ENCODE measurements at regions not wholly inside any gene's neighbourhood (a gene's known extent, or its start where the extent isn't known, plus 50 kb on each side); places are given as distances from the start of the nearest gene placed in this dataset.
A peak's percentile ranks its signal among the peaks of the same experiment; 100 is the strongest.
"Not testable (repeated sequence)": the region's sequence is repeated elsewhere in the genome, so short reads cannot be mapped to it uniquely, and the experiment has no call there.

DNA sequence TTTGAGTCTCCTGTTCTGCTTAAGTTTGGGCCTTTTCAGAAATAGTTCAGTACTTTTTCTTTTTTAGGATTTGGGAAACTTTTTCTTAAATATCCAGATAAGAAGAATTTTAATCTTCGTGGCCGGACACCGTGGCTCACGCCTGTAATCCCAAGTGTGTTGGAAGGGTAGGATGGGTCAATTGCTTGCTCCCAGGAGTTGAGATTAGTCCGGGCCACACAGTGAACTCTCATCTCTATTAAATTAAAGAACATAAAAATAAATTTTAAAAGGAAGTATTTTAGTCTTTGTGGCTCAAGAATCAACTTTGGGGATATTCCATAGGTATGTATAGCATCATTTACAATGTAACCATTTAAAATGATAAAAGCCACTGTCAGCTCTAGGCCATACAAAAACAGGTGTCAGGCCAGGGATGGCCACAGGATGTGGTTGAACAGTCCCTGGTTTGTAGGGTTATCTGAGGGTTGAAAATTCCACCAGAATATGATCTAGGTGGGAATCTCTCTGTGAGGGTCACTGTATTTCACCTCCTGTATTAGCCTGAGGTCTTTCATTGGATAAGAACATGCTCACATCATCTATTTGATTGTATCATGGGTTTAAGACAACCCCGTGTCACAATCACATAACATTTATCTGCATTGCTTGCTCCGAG, 115.6 kb downstream of the GGTLC2 start:
- no peak for DNase-seq

DNA sequence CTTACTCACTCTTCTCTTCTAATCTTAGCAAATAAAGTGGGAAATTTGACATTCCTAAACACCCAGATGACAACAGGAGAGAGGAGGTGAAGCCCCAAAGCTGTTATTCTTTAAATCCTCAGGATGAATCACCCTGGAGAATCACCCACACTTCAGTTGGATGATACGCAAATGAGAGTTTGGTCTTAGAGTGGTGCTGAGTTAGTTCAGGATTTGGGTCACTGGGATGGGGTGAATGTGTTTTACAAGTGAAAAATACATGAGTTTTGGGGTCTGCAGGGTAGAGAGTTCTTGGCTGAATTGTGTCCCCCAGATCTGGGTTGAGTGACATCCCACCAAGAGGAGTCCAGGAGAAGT, 117.2 kb downstream of the GGTLC2 start:
- DNase-seq = no peak

DNA sequence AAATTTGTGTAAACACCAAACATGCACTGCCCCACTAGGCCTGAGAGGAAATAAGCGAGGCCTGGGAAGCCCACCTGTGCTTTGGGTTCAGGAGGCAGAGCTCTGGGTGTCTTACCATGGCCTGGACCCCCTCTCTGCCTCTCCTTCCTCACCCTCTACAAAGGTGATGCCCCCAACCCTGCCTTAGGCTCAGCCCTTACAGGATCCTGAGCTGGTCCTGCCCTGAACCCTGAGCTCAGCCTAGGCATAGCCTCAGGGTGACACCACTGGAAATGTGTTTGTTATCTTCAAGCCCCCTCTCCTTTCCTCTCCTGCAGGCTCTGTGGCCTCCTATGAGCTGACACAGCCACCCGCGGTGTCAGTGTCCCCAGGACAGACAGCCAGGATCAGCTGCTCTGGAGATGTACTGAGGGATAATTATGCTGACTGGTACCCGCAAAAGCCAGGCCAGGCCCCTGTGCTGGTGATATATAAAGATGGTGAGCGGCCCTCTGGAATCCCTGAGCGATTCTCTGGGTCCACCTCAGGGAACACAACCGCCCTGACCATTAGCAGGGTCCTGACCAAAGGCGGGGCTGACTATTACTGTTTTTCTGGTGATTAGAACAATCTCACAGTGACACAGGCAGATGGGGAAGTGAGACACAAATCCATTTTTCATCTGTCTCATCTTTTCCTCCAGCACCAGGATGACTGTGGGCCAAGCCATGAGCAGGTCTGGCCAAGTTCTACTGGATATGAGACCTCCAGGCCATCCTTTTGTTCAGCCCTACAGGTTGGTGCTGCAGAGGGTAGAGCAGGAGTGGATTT, 117.8 kb downstream of the GGTLC2 start:
- no peak for DNase-seq

DNA sequence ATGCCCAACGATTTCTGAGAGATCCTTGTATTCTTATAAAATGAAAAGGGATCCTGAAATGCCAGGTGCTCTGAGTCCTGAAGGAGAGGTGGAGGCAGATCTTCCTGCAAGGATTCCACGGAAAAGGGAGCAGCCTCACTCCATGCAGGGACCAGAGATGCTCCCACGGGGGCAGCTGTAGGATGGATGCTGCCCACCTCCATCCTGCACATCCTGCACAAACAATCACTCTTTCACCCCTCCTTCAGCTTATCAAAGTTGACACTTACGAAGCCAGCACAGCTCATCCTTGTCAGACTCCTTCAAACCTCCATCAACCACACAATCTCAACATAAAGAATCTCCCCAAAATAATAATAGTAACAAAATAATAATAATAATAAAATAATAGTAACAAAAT, 119.1 kb downstream of the GGTLC2 start:
- DNase-seq = no peak

DNA sequence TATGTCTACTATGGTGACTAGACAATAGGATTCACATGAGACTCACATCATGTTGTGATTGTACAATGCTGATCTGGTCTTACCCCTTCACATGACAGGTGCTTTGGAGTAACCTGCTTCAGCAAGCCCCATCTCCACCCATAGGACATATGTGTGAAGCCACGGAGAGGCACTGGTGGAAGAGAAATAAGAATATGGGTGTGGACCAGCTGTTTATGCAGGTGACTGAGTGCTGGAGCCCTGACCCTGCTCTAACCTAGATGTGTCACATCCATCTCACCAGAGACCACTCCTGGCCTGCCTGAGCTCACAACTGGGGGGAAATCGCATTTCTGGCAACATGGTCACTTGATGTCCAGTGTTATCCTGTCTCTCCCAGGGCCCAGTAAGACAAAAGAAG, 119.7 kb downstream of the GGTLC2 start:
- no peak for DNase-seq

- no peak for DNase-seq
These were observed 119.6 kb upstream of the IGLL5 start for GRCh38 chr22:22767876-22768602.

- DNase-seq = no peak
These were observed 118.7 kb upstream of the IGLL5 start for GRCh38 chr22:22768885-22769284.

DNA sequence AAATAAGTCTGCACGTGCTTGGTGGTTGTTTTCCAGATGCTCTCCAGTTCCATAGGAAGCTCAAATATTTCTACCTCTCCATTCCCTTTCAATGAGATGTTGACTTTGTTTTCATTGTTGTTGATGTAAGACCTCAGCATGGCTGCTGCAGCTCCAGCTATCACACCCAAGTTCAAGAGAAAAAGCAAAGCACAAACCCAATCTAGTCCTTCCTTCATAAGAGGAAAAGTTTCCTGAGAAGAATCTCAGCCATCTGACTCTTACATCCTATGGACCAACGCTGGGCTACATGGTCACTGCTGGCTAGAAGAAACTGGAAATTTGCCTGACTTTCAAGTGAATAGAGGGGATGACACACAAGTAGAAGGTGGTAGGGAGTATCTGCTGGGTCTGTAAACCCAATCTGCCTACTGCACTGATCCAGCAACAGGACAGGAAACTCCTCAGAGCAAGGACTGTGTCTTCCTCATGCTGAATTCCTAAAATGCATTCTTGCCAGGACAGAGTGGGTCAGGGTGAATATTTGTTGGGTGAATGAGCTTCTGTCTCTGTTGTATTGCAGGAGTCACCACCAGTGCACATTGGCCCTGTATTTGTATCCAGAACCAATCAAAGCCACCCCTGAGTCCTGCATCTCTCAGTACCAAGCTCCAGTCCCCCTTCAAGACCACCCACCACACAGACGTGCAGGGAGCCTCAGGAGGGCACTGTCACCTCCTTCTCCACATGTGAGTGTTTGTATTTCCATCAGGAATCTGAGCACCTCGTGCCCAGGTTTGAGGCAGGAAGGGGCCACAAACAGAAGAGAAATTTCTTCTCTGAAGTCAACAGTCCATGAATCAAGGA, 118.0 kb upstream of the IGLL5 start:
- DNase-seq = no peak

GRCh38 chr22:22770280-22770871, 117.2 kb upstream of the IGLL5 start:
- peak; percentile 43 for DNase-seq

- DNase-seq = no peak
These were observed 116.7 kb upstream of the IGLL5 start for GRCh38 chr22:22770881-22771280.

GRCh38 chr22:22771696-22772377, 115.8 kb upstream of the IGLL5 start:
- no peak for DNase-seq

- no peak for DNase-seq
These were observed 115.2 kb upstream of the IGLL5 start for GRCh38 chr22:22772396-22772795.

DNA sequence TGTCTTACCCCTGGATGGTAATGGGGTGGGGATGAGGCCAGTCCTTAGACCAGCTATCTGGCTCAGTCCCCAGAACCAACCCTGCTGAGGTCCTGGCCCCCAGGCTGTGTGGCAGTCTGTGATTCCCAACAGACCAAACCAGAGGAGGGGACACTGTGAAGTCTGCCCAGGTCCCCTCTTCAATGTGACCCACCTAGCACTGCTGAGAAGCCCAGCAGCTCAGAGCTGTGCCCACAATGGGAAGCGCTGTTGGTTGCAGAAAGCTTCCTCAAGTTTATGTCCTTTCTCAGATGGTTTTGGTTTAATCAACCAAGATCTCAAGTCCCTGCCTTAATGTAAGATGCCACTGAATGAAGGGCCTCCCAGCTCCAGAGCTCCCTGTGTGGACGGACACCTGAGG, 114.7 kb upstream of the IGLL5 start:
- no peak for DNase-seq

DNA sequence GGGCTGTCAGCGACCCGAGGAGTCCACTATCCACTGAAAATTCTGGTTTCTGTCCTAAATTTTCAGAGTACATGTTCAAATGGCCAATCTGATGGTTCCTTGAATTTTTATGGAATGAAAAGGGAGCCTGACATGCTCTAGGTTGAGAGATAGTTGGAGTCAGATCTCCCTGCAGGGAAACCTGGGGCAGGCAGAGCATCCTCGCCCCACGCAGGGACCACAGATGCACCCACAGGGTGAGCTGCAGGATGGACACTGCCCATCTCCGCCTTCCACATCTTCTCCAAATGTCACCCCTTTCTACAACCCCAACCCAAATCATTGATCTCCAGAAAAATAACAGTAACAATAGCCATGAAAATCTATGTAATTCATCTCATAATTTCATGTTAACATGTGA, 114.2 kb upstream of the IGLL5 start:
- no peak for DNase-seq

DNA sequence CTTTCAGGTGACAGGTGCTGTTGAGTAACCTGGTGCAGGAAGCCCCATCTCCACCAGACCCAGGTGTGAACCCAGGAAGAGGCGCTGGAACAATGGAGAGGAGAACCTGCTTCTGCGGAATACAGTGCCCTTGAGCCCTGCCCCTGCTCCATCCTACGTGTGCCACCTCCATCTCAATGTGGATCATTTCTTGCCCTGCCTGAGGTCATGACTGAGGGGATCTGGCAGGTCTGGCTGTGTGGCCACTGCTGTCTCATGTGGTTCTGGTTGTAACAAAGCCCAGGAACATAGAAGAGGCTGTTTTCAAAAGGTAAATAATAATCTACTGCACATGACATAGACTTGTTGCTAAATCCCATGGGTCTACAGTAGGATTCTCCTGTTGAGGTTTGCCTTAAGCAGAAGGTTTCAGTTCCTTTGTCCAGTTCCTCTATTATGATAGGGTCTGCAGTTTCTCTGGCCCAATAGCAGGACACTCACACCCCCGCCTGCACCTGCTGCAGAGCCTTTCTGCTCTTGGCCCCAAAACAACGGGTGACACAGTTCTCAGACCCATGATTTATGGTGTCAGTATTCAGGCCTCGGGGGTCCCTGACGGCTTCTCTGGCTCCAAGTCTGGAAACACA, 113.5 kb upstream of the IGLL5 start:
- DNase-seq = no peak

DNA sequence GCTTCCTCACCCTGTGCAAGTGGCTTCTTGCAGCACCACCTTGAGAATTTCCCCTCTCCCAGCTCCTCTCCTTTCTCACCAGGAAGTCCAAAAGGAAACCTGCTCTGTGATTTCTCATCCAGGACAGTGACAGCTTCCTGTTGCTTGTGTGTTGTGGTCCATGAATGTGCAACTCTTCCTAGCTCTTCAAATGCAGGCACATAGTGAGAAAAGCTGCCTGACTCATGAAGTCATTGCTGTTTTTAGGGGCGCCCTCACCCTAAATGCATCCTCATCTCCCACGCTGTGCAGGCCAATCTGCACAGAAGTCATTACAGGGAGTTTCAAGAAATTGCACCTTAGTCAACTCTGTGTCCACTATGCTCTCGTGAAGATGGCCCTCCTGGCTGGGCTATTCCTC, 112.9 kb upstream of the IGLL5 start:
- DNase-seq = not testable (repeated sequence)

DNA sequence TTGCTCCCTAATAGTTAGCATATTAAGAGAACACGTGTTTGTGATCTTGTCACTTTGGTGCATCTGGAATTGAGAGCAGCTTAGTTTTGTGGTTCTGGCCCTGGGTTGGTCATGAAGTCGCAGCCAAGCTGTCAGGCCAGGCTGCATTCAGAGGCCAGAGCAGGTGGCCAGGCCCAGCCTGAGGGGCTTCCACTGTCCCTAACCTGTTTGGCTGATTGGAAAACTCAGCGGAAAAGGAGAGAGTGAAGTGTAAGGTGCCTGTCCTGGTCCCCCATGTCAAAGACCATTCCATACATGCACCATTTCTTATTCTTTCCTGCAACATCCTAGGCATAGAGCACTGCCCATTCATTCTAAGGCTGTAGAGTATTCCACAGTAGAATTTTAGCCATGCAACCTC, 111.5 kb upstream of the IGLL5 start:
- no peak for DNase-seq

DNA sequence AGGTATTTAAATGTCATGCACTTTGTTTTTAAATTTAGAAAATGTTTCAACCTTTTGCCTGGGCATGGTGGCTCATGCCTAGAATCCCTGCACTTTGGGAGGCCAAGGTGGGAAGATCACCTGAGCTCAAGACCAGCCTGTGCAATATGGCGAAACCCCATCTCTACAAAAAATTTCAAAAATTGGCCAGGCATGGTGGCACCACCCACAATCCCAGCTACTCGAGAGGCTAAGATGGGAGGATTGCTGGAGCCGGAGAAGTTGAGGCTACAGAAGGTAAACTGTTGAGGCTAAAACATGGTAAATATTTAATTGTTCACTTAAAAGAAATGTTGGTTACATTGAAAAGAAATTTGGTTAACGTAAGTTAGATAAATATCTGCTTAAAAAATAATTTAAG, 108.4 kb upstream of the IGLL5 start:
- DNase-seq = no peak

DNA sequence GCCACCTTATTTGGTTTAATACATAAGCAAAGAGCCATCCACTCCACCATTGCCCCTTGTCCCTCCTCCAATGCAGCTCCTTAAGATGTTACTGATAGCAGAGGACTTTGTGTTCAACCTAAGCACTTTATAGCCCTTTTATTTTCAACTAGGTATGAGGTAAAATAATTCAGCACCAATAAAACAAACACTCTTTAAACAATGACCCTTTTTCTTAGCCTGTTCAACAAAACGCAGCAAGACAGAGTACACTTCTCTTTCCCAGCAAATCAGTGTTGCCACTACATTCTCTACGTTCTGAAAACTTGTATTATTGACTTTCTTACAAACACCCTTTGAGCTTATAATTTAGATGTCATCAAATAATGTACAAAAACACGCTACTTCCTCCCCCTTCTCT, 104.0 kb upstream of the IGLL5 start:
- DNase-seq = no peak

DNA sequence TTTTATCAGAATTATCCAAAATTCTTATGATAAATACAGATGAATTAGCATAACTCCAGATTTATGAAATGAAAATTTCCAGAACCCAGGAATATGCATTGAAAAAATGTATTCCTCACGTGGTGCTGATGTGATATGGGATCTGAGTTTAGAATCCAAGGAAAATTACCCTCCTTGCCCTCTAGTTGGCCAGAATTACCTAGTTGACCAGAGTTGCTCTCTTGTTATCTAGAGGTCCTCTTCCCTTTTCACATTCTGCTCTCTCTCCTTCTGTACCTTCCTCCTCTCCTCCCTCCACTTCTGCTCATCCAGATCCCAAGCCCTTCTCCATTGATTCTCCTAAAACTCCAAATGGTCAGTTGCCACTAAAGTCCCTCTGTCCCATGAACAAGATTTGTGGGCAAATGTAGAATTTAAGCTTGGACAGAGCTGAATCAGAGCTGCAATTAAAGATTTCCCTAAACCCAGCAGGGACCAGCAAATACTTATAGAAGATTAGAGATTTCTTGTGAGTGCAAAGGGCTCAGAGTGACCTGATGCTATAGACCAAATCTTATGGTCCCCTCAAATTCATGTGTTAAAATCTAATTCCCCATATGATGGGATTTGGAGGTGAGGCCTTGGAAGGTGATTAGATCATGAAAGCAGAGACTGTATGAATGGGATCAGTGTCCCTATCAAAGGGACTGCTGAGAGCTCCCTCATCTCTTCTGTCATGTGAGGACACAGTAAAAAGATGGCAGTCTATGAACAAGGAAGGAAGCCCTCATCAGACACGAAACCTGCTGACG, 103.2 kb upstream of the IGLL5 start:
- no peak for DNase-seq
